ENCODE measurements at regions not wholly inside any gene's neighbourhood (a gene's known extent, or its start where the extent isn't known, plus 50 kb on each side); places are given as distances from the start of the nearest gene placed in this dataset.

DNA sequence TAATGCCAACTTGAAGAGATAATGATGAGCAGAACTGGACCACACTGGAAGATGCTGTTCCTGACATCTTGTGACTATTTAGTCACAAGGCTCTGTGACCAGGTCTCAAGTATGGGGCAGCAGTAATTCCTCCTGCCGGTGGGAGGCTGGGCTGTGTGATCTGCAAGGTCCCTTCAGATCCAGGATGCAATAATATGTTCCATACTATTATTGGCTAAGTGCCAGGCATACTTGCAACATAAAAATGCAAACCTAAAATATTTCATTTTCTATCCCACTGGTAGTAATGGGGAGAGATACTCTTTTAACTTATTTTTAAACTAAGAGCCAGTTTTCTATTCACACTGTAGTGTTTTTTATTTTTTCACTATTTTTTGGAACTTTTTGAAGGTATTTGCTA, 171.5 kb downstream of the CYP26A1 start:
- TF ChIP-seq, protein P1, sequence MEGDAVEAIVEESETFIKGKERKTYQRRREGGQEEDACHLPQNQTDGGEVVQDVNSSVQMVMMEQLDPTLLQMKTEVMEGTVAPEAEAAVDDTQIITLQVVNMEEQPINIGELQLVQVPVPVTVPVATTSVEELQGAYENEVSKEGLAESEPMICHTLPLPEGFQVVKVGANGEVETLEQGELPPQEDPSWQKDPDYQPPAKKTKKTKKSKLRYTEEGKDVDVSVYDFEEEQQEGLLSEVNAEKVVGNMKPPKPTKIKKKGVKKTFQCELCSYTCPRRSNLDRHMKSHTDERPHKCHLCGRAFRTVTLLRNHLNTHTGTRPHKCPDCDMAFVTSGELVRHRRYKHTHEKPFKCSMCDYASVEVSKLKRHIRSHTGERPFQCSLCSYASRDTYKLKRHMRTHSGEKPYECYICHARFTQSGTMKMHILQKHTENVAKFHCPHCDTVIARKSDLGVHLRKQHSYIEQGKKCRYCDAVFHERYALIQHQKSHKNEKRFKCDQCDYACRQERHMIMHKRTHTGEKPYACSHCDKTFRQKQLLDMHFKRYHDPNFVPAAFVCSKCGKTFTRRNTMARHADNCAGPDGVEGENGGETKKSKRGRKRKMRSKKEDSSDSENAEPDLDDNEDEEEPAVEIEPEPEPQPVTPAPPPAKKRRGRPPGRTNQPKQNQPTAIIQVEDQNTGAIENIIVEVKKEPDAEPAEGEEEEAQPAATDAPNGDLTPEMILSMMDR (IDR thresholded peaks at IDR 0.05; ENCODE audit: unreplicated experiment), result no peak
- Mint-ChIP-seq H3K4me1 (ENCODE audit: unreplicated experiment) (no peaks in the 10 kb centered on the region), H3K36me3 (ENCODE audit: low read depth, unreplicated experiment) (no peaks in the 10 kb centered on the region), H3K27me3 (ENCODE audit: unreplicated experiment) (peaks cover 3% of the 10 kb centered on the region), H3K9me3 (ENCODE audit: unreplicated experiment) (no peaks in the 10 kb centered on the region), H3K4me3 (ENCODE audit: unreplicated experiment) (no peak overlapping the region), H3K27ac (ENCODE audit: unreplicated experiment) (no peak overlapping the region)
- DNase-seq (ENCODE audit: low spot score), result no peak

DNA sequence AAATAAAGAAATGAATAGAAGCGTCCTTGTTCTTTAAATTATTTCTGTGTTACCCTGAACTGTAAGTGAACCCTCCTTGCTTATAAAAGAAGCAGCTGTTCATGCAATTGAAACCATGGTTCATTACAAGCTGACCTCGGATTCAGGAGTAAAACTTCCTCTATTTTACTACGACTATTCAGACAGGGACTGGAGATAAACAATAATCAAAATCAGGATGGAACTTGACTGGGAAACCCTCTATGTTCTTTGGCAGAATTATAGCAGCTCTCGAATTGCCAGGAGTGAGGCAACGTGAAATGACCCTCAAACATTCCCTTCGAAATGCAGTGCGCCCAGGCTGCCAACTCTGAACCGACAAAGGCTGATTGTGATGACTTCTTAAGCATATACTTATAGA, 172.1 kb downstream of the CYP26A1 start:
- H3K9me3 Mint-ChIP-seq (ENCODE audit: unreplicated experiment), result no peaks in the 10 kb centered on the region
- H3K27me3 Mint-ChIP-seq (ENCODE audit: unreplicated experiment), result peaks cover 3% of the 10 kb centered on the region
- DNase-seq (ENCODE audit: low spot score), result no peak
- H3K4me3 Mint-ChIP-seq (ENCODE audit: unreplicated experiment), result no peak overlapping the region
- H3K36me3 Mint-ChIP-seq (ENCODE audit: low read depth, unreplicated experiment), result no peaks in the 10 kb centered on the region
- no peak overlapping the region for H3K27ac Mint-ChIP-seq (ENCODE audit: unreplicated experiment)
- no peaks in the 10 kb centered on the region for H3K4me1 Mint-ChIP-seq (ENCODE audit: unreplicated experiment)
- TF ChIP-seq, protein P1 (IDR thresholded peaks at IDR 0.05; ENCODE audit: unreplicated experiment), result no peak

DNA sequence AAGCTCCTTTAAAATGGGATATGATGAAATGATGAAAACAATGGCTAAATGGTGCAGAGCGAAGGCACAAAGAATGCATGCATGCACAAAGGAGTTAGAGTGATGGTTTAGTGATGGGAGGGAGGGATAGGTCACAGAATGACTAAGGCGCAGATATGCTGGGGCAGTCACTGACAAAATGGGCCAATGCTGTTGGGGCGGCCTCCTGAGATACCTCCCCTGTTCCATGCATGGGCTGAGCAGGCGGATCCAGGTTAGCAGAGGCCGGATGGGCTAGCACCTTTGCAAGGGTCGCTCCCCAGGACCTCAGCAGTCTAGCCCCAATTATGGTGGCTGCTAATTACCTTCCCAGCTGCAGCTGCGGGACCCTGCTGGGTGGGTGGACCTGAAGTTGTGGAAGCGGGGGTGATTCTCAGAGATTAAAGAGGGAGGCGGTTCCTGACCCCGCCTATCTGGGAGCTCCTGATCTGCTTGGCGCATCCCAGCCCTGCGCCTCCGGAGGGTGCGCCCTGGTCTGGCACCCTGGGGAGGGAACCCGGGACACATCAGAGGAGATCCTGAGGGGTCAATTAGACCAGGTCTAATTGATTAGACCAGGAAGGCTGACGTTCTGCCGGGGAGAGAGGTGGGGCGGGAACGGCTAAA, 175.0 kb downstream of the CYP26A1 start:
- H3K4me1 Mint-ChIP-seq (ENCODE audit: unreplicated experiment), result no peaks in the 10 kb centered on the region
- no peaks in the 10 kb centered on the region for H3K9me3 Mint-ChIP-seq (ENCODE audit: unreplicated experiment)
- TF ChIP-seq, protein P1 (IDR thresholded peaks at IDR 0.05; ENCODE audit: unreplicated experiment), result no peak
- no peak overlapping the region for H3K27ac Mint-ChIP-seq (ENCODE audit: unreplicated experiment)
- H3K27me3 Mint-ChIP-seq (ENCODE audit: unreplicated experiment), result peaks cover 3% of the 10 kb centered on the region
- DNase-seq (ENCODE audit: low spot score), result no peak
- H3K36me3 Mint-ChIP-seq (ENCODE audit: low read depth, unreplicated experiment), result no peaks in the 10 kb centered on the region
- no peak overlapping the region for H3K4me3 Mint-ChIP-seq (ENCODE audit: unreplicated experiment)

DNA sequence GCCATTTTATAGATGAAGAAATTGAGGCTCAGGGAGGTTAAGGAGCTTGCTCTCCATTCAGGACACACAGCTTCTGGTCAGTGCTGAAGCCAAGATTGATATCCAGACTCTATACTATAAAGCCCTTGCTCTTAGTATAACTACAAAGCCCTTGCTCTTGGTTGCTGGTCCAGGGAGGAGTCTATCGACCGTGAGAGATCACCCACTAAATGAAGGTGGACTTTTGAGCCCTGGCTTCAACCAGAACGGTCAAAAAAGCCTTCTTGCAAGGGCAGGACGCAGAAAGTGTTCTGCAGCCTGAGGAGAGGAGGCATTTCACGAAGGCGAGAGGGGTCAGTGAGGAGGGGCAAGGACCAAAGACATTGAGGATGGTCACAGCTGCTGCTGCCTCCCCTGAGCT, 176.3 kb downstream of the CYP26A1 start:
- Mint-ChIP-seq H3K9me3 (ENCODE audit: unreplicated experiment) (no peaks in the 10 kb centered on the region), H3K4me3 (ENCODE audit: unreplicated experiment) (no peak overlapping the region), H3K4me1 (ENCODE audit: unreplicated experiment) (no peaks in the 10 kb centered on the region), H3K27me3 (ENCODE audit: unreplicated experiment) (peaks cover 2% of the 10 kb centered on the region), H3K27ac (ENCODE audit: unreplicated experiment) (no peak overlapping the region), H3K36me3 (ENCODE audit: low read depth, unreplicated experiment) (no peaks in the 10 kb centered on the region)
- TF ChIP-seq, protein P1 (IDR thresholded peaks at IDR 0.05; ENCODE audit: unreplicated experiment), result no peak
- DNase-seq (ENCODE audit: low spot score), result no peak

DNA sequence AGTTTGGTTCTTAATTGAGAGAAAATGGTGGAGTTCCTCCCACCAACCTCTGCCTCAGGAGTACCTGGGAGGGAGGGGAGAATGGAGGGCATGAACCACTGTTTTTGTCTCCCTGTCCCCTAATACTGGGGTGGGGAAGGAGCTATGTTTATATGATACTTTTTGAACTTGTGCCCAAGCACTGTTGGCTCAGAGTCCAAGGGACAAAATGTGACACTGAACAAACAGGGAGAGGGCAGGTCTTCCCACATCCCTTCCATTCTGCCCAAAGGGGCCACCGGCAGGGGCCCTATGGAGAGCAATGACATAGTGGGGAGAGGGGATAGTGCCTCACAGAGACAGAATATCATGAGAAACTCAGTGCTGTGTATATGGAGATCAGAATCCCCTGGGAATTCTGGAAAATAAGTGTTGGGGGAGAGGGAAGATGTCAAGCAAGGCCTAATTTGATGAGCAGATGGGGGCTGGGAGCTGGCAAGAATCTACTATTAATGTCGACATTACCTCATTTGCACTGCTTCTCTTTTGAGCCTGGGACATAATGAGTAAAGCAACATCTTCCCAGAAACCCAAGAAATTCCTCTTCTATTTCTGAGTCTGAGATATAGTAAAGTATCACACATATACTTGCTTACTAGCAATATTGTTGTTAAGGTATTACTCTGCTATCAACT, 180.6 kb downstream of the CYP26A1 start:
- Mint-ChIP-seq H3K27ac (ENCODE audit: unreplicated experiment) (no peak overlapping the region), H3K27me3 (ENCODE audit: unreplicated experiment) (no peaks in the 10 kb centered on the region), H3K4me1 (ENCODE audit: unreplicated experiment) (no peaks in the 10 kb centered on the region), H3K4me3 (ENCODE audit: unreplicated experiment) (no peak overlapping the region), H3K9me3 (ENCODE audit: unreplicated experiment) (no peaks in the 10 kb centered on the region), H3K36me3 (ENCODE audit: low read depth, unreplicated experiment) (no peaks in the 10 kb centered on the region)
- DNase-seq (ENCODE audit: low spot score), result no peak
- TF ChIP-seq, protein P1 (IDR thresholded peaks at IDR 0.05; ENCODE audit: unreplicated experiment), result no peak
